ENCODE measurements at regions not wholly inside any gene's neighbourhood (a gene's known extent, or its start where the extent isn't known, plus 50 kb on each side); places are given as distances from the start of the nearest gene placed in this dataset.

GRCh38 chrX:36436361-36436760 is 516.8 kb downstream of the CFAP47 start:
- DNase-seq: peak; percentile 38

- DNase-seq: peak; percentile 7
These were observed 523.5 kb downstream of the CFAP47 start for GRCh38 chrX:36443007-36443406.

GRCh38 chrX:36445566-36445965 is 526.0 kb downstream of the CFAP47 start:
- DNase-seq: no peak

DNA sequence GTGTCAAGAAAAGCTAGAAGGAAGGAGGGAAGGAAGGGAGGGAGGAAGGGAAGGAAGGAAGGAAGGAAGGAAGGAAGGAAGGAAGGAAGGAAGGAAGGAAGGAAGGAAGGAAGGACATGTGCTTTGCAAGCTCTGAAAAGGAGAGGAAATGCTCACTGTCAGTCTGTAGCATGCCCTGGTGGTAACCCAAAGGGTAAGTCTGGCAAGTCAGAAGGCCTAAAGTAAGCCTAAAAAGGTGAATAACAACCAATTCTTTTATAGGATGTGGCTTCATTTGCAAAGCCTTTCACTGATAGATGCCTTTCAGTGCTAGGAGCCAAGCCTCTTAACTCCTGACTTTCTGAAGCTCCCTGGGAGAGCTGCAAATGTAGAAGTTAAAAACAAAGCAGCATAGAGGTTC is 542.6 kb downstream of the CFAP47 start:
- no peak for DNase-seq

DNA sequence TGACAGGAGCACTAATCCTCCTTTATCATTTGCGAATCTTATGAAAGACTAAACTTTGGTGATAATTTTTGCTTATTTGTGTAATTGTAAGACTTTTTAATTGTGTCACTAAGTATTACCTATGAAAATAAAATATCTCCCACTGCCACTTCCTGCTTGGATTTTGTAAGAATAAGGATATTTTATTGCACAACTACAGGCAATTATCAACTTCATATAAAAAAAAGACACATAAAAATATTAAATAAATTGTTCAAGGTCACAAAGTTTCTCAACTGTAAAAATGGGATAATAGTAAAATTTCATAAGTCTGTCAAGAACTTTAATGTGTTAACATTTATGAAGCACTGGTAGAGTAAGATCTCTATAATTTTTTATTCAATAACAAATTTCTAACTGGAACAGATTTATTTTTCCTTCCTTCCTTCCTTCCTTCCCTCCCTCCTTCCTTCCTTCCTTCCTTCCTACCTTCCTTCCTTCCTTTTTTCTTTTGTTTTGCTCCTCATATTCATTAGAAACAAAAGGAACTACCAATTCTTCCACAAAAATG is 527.6 kb upstream of the FAM47C start:
- no peak for DNase-seq

GRCh38 chrX:36501169-36501702 is 506.9 kb upstream of the FAM47C start:
- no peak for DNase-seq

DNA sequence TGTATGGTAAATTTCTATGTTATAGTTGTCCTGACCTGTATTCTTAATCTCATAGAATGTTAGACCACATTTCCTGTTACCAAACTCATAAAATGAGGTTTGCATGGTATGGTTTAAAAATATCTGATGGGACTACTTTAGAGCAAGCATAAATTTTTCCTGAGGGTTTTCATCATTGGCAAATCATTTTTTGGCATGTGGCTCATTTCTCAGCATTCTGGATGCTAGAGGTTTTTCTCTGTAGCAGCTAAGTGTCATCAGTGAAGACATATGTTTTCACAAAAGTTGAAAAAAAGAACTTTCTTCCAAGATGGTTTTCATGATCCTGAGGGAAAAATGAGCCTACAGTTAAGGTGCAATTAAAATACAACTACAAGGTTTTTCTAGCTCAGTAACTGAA is 503.5 kb upstream of the FAM47C start:
- no peak for DNase-seq

DNA sequence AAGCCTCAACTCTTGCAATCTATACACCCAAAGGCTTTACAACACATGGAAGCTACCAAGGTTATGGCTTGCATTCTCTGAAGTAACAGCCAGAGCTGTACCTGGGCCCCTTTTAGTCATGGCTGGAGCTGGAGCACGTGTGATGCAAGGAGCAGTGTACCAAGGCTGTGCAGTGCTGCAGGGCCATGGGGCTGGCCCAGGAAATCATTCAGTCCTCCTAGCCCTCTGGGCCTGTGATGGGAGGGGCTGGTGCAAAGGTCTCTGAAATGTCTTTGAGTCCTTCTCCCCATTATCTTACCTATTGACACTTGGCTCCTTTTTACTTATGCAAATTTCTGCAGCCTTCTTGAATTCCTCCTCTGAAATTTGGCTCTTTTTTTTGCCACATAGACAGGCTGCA is 500.1 kb upstream of the FAM47C start:
- no peak for DNase-seq

GRCh38 chrX:36510736-36511135 is 497.4 kb upstream of the FAM47C start:
- no peak for DNase-seq

DNA sequence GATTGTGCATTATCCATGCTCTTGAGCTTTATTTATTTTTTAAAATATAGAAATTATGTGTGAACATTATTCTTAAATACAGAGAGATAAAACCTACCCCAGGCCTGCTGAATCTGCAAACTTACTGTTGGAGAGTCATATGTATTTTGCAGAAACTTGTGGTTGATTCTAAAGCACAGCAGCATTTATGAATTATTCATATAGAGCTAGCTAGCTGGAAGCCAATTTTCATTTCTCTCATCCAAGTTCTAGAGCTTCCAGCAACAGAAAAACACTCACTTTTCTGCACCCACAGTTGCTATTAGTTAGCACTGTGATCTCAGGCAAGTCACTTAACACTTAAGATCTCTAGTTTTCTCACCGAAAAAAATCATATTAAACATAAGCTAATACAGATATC is 479.5 kb upstream of the FAM47C start:
- no peak for DNase-seq

DNA sequence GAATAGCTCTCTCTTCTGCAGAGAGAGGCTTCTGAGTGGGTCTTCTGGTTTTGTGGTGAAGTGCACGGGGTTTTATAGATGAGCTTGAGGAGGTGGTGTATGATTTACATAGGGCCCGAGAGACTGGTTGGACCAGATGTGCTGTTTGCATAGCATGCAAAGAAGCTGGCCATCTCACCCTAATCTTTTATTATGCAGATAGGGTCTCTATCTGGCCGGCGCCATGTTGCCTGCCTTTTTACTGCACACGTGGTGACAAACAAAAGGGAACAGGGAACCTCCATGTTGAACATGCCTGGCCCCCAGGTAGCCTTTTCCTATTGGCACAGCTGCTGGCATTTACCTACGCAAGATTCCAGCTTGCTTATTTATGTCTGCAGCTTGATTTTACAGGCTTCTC is 473.3 kb upstream of the FAM47C start:
- DNase-seq: no peak

- DNase-seq: no peak
These were observed 464.7 kb upstream of the FAM47C start for GRCh38 chrX:36543499-36543898.

DNA sequence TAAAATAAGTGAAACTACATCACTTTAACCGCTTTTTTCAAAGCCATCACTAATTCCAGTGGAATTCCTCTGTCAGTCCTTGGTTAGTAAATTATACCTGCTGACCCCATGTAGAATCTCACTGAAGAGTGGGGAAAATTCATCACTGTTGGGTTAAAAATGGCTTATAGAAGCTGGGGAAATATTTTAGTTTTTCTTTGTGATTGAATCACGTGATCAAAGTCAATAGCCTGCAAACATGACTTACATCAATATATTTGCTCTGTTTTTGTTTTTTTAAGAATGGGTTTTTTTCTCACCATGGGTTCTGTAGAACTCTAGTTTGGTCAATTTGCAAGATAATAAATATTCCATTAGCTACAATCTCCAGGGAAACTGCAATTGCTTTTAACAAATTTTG is 445.2 kb upstream of the FAM47C start:
- DNase-seq: no peak

GRCh38 chrX:36568946-36569345 is 439.2 kb upstream of the FAM47C start:
- no peak for DNase-seq

GRCh38 chrX:36573720-36574119 is 434.4 kb upstream of the FAM47C start:
- DNase-seq: no peak

DNA sequence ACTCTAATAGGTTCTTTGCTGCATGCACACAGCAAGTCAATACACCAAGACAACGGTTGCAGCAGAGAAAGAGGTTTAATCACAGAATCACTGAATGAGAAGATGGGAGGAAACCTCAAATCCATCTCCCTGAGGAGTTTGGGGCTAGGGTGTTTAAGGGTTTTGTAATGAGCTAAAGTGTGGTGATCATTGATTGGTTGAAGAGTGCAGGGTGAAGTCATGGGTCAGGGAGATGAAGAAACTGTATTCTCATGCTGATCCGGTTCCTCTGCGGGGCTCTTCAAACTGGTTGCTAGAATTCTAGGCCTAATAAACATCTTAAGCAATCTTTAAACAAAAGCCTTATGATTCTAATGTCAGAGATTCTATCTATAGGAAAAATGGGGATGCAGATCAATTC is 432.5 kb upstream of the FAM47C start:
- no peak for DNase-seq

DNA sequence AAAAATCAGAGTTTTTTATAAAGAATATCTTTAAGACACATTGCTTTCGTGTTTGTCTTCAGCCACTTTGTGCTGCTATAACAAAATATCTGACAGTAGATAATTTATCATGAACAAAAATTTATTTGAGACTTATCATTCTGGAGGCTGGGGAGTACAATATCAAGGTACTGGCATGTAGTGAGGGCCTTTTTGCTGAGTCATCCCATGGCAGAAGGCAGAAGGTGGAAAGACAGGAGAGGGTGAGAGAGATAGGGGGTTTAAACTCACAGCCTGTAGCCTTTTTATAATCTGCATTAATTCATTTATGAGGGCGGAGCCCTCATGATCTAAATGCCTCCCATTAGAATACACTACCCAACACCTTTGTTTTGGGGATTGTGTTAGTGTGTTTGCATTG is 431.2 kb upstream of the FAM47C start:
- DNase-seq: peak; percentile 9

- DNase-seq: no peak
These were observed 427.1 kb upstream of the FAM47C start for GRCh38 chrX:36581030-36581429.

DNA sequence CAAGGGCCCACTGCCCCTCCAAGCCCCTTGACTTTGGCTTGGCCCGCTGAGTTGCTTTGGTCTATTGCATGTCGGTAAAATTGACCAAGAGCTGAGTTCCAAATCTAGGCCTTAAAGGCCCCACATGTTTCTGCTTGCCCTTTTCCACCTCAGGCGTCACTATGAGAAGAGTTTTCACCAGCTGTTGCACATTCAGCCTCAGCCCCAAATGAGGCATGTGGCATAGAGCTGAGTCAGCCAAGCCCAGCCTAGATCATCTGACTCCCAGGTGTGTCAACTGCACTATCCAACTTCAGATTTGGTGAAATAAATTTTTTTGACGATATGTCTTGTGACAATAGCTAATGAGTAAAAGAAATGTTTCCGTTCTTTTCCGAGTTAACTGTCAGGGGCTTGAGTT is 424.5 kb upstream of the FAM47C start:
- no peak for DNase-seq

- peak; percentile 47 for DNase-seq
These were observed 398.3 kb upstream of the FAM47C start for GRCh38 chrX:36609616-36610585.

DNA sequence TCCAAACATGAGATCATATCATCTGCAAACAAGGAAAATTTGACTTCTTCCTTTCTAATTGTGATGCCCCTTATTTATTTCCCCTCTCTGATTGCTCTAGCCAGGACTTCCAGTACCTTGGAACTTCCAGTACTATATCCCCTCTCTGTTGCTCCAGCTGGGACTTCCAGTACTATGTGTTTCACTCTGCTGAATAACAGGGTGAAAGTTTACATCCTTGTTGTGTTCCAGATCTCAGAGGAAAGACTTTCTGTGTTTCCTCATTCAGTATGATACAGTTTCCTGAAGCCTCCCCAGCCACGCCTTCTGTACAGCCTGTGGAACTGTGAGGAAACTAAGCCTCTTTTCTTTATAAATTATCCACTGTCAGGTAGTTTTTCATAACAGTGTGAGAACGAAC is 381.3 kb upstream of the FAM47C start:
- no peak for DNase-seq

DNA sequence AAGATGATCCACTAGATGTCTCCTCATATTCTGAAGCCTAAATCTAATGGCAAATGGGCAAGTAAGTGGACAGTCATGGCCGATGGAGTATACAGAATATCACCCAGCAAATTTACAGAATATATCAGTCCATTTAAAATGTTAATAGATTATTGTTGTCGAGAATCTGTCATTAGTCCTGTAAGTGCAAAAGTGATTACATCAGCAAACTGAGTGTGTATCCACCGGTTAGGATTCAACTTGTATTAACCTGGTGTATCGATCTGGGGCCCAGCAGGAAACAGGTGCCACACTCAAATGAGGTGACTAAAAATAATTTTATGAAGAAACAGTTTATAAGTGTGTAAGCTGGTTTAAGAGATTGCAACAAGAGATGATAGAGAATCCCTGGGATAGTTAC is 367.9 kb upstream of the FAM47C start:
- no peak for DNase-seq

- no peak for DNase-seq
These were observed 366.1 kb upstream of the FAM47C start for GRCh38 chrX:36642052-36642451.

- no peak for DNase-seq
These were observed 357.5 kb upstream of the FAM47C start for GRCh38 chrX:36650622-36651021.

Data from NCI-H226 (cell line).